GM12874 (cell line): ENCODE measurements at regions not wholly inside any gene's neighbourhood (a gene's known extent, or its start where the extent isn't known, plus 50 kb on each side); places are given as distances from the start of the nearest gene placed in this dataset.

ENCODE experiments used
- CTCF ChIP-seq: IDR thresholded peaks from 2 replicates; pipeline ENCODE4 v1.5.1; 2011; ENCODE audit warnings: low read depth, mild to moderate bottlenecking, control low read depth, low read length, moderate library complexity; ENCODE audit not compliant: insufficient read depth

- TF ChIP-seq CTCF, result no peak
Observed at GRCh38 chrX:13955975-13956374, 73.7 kb downstream of the GEMIN8 start.

DNA sequence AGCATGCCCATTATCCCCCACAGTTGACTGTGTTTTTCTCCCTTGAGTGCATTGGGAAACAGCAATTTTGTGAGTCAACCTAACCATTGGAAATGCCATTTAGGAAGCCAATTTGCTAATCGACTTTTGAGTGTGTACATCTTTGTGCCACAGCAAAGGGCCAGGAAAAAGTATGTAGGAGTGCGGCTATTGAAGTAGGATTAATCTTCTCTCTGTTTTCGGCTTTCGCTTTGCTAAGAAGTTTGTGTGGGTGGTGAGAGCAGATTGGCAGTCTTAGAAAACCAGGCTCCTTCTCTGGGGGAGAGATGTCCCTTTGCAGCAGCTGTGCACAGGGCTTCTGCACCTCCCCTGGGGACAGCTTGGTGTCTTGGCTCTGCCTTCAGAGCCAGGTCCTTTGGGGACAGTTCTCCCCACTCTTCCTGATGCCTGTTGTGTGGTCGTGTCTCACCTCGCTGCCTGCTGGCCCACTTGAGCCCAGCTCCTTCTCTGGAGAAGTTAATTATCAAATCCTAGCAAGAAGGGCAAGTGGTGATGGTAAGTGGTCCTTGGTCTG is 74.5 kb downstream of the GEMIN8 start:
- TF ChIP-seq CTCF, result no peak

DNA sequence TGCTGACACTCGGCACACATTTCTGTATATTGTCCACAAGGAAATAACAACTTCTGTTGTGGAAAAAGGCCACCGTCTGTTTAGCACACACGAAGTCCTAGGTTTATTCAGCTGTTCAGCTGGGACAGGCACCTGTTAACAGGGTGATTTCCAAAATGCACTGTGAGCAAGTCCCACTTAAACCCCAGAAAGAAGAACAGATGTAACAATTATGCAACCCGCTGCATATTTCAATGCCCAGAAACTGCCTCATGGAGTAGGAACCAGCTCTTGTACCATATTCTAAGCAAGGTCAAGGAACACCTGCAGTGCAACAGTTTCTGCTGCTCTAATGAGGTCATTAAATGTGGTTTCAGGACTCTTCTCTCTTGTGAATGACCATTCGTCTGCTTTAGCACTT is 77.1 kb downstream of the GEMIN8 start:
- TF ChIP-seq CTCF, result no peak

DNA sequence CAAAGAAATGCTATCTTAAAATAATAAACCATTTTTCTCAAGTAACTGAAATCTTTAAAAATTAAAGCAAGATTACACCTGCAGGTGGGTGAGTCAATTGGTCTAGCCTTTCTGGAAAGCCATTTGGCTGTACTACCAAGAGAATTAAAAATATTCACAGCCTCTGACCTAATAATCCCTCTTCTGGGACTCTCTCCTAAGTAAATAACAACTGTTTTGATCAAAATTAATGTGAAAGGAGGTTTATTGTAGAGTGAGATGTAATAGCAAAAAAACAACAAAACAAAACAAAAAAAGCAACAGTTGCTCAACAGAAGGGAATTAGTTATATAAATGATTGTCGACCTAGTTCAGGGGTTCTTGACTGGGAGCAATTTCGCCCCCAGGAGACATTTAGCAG is 89.0 kb downstream of the GEMIN8 start:
- no peak for TF ChIP-seq CTCF

DNA sequence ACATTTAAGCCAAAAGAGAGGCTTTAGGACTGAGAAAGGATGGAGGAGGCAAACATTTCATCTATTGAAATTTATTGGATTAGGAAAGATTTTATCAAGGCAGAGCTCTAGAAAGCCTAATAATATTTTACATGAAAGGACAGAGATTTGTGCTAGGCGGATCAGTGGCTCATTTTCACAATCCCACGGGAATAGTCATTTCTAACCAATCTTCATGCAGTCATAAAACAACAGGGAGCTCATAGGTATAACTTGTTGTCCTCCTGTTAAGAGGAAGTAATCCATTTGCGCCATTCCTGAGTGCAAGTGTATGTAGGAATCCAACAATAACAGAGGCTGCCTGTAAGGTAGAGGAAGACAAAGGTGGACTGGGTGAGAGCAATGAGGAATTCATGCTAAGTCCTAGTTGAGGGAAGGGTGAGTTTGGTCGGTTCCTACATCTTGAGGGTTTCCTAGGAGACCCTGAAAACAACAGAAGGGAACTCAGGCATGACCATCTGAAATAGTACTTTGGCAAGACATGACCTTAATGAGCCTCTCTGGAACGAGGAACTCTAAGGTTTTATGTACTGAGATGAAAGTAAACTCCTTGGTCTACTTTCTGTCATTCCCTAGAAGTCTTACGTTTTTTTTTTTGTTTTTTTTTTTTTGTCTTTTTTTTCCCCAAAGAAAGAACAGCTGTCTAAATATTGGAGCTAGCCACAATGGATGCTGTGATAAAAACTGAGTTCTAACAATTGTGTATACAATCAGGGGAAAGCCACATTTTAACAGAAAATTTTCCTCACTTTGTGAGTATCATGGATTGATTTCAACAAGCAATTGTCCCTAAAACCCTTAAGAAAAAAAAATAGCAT is 89.7 kb downstream of the GEMIN8 start:
- TF ChIP-seq CTCF, result no peak

GRCh38 chrX:13938829-13939530 is 90.7 kb downstream of the GEMIN8 start:
- no peak for TF ChIP-seq CTCF

DNA sequence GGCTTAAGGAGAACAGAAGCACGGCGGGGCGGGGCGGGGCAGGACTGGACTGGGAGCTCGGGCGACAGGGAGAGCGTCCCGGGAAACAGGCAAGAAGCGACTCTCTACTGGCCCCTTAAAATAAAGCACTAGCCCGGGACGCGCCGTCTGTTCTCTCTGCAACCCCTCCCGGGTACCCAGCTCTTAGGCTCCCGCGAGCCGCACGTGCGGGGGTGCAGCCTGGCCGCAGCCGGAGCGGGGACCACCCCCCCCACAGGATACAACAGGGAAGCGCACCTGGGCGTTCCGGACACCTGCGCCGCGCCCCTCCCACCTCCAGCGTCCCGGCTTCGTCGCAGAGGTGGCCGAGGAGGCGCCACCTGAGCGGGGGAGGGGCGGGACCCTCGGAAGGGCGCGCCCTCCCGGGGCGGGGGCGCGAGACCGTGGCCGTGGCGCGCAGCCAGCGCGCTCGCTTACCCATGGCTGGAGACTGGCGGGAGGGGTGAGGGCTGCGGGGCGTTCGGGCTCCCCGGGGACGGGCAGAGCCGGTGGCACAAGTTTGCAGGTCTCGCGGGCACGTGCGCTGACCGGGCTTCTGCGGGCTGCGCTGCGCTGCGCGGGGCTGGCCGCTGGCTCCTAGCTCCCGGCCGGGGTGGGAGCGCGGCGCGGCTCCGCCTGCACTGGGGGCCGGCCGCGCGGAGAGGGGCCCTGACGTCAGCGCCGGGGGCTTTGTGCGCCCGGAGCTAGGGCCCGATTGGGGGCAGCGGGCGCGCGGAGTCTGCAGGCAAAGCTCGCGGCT is 91.5 kb downstream of the GEMIN8 start:
- no peak for TF ChIP-seq CTCF
